Activated T-helper 1 cell treated with anti-CD3 and anti-CD28 coated beads, Interleukin-12 subunit alpha, Interleukin-12 subunit beta, Interleukin-2, Interleukin-4 antibody, amounts not matched to agents 30 ng/mL and 10 ng/mL and 1 ng/mL, durations not matched to agents 14 hours and 24 hours and 36 hours (primary cell): ENCODE measurements at regions not wholly inside any gene's neighbourhood (a gene's known extent, or its start where the extent isn't known, plus 50 kb on each side); places are given as distances from the start of the nearest gene placed in this dataset.
A peak's percentile ranks its signal among the peaks of the same experiment; 100 is the strongest.

ENCODE experiments used
- DNase-seq: peaks from one replicate; pipeline ENCODE4 v3.0.0; 2021; ENCODE audit warnings: low spot score
- H3K27ac Mint-ChIP-seq: one replicate; pipeline ENCODE4 v1.8.0; 2021; ENCODE audit warnings: mild to moderate bottlenecking, mixed read lengths
- H3K27me3 Mint-ChIP-seq: one replicate; pipeline ENCODE4 v1.8.0; 2022; ENCODE audit warnings: mild to moderate bottlenecking, moderate library complexity, mixed read lengths; ENCODE audit not compliant: insufficient read depth
- H3K36me3 Mint-ChIP-seq: one replicate; pipeline ENCODE4 v1.8.0; 2021; ENCODE audit warnings: low read depth, mixed read lengths
- H3K4me1 Mint-ChIP-seq: one replicate; pipeline ENCODE4 v1.8.0; 2021; ENCODE audit warnings: low read depth, mixed read lengths
- H3K4me3 Mint-ChIP-seq: one replicate; pipeline ENCODE4 v1.8.0; 2021; ENCODE audit warnings: mild to moderate bottlenecking, moderate library complexity, mixed read lengths
- H3K9me3 Mint-ChIP-seq: one replicate; pipeline ENCODE4 v1.8.0; 2021; ENCODE audit warnings: mixed read lengths
- intact Hi-C: fragments of 100-400 bp; cut with micrococcal nuclease; formaldehyde crosslinking; loops from one replicate; pipeline ENCODE4 v1.15.1; 2024

DNA sequence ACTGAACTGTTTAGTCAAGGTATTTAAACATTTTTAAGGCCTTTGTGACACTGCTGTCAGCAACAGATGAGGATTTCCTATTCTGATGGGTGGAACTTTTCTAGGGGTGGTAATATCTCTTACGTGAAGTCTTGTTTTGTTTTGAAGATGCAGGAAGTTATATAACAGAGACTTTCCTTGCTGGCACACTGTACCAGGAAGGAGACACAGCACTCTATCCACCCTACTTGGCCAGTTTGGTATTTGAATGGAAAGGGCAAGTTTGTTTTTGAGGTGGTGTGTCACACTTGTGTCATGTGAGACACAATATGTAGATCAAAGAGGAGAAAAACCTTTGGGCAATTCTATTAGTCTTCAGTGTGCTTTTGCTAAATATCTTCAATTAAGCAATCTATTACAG, 51.6 kb upstream of the SRP54 start:
- intact Hi-C loops = loop anchor here (1.0 to 5.0 kb wide), 3 partner anchors 36 to 116 kb away; partner anchors contain the start of genes FAM177A1 and SRP54
- H3K36me3 Mint-ChIP-seq = peaks cover 8% of the 10 kb centered on the region

DNA sequence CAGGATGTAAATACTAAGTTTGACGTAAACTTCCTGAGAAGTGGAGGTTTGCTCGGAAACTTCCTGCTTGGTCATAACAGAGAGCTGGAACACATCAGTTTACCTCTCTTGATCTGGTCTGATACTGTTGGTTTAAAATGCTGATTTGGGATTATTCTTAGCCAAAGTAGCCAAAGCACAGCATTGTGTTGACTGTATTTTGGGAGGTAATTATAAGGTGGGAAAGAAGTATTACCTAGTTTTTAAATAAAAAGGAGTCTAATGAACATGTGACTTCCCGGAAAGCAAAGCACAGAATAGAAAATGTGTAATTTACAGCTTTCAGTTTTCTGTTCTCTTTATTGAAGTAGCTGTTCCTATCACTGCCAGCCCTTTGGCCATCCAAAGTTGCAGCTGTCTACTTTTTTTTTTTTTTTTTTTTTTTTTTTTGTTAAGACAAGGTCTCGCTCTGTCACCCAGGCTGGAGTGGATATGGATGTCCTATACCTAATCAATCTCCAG, 52.2 kb upstream of the SRP54 start:
- peaks cover 35% of the 10 kb centered on the region for H3K4me1 Mint-ChIP-seq
- peak overlapping the region; percentile 59 for H3K4me3 Mint-ChIP-seq
- peak; percentile 14 for DNase-seq
- intact Hi-C loops = loop anchor here (1.0 to 5.0 kb wide), 4 partner anchors 37 to 116 kb away; partner anchors contain the start of genes FAM177A1 and SRP54
- H3K9me3 Mint-ChIP-seq = no peaks in the 10 kb centered on the region
- peaks cover 8% of the 10 kb centered on the region for H3K36me3 Mint-ChIP-seq
- H3K27me3 Mint-ChIP-seq = no peaks in the 10 kb centered on the region
- H3K27ac Mint-ChIP-seq = peak overlapping the region; percentile 94

More for the DNA sequence above, 51.6 kb upstream of the SRP54 start:
- peak overlapping the region; percentile 81 for H3K27ac Mint-ChIP-seq
- no peaks in the 10 kb centered on the region for H3K9me3 Mint-ChIP-seq
- peaks cover 35% of the 10 kb centered on the region for H3K4me1 Mint-ChIP-seq
- peak; percentile 10 for DNase-seq
- no peaks in the 10 kb centered on the region for H3K27me3 Mint-ChIP-seq
- peak overlapping the region; percentile 59 for H3K4me3 Mint-ChIP-seq

DNA sequence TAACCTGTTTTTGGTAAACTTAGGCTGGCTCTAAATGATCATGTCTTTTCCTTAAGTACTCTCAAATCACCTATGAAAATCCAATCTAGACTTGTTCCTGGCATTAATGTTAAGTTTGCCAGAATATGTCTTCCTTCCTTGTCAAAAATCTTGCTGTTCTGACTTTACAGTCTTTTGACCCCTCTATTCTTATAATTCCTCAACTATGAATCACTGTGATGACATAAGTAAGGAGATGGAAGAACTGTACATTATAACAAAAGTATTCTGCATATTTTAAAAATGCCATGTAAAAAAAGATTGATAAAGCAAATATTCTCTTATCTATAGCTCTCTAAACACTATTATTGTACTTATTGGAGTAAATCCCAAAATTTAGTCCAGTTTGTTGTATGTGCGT, 51.4 kb upstream of the BAZ1A start:
- no peak for DNase-seq
- peaks cover 25% of the 10 kb centered on the region for H3K4me1 Mint-ChIP-seq
- H3K4me3 Mint-ChIP-seq = no peak overlapping the region
- no peak overlapping the region for H3K27ac Mint-ChIP-seq
- no peaks in the 10 kb centered on the region for H3K27me3 Mint-ChIP-seq
- no peaks in the 10 kb centered on the region for H3K9me3 Mint-ChIP-seq
- intact Hi-C loops = no loop called here
- peaks cover 4% of the 10 kb centered on the region for H3K36me3 Mint-ChIP-seq
